ENCODE measurements at regions not wholly inside any gene's neighbourhood (a gene's known extent, or its start where the extent isn't known, plus 50 kb on each side); places are given as distances from the start of the nearest gene placed in this dataset.
"Not testable (repeated sequence)": the region's sequence is repeated elsewhere in the genome, so short reads cannot be mapped to it uniquely, and the experiment has no call there.

GRCh38 chr9:25025156-25025555 lies 479.5 kb upstream of the IZUMO3 start:
- no peak for TF ChIP-seq CTCF (IDR thresholded peaks at IDR 0.05)
- Histone ChIP-seq H3K36me3 (no peaks in the 10 kb centered on the region), H3K9me3 (no peaks in the 10 kb centered on the region), H3K4me3 (no peak overlapping the region), H3K27me3 (replicated peaks; ENCODE audit: insufficient read depth) (no peaks in the 10 kb centered on the region), H3K4me1 (ENCODE audit: control insufficient read depth in 1 of 2, low read depth in 2 of 2) (no peaks in the 10 kb centered on the region), H3K27ac (no peak overlapping the region)
- ATAC-seq (ENCODE audit: insufficient number of reproducible peaks, low FRiP score, low read depth) (no peak), DNase-seq (ENCODE audit: low spot score) (no peak)

GRCh38 chr9:25017779-25018178 lies 472.1 kb upstream of the IZUMO3 start:
- ATAC-seq (ENCODE audit: insufficient number of reproducible peaks, low FRiP score, low read depth) (no peak), DNase-seq (ENCODE audit: low spot score) (no peak)
- no peak for TF ChIP-seq CTCF (IDR thresholded peaks at IDR 0.05)
- no peak overlapping the region for H3K4me3 ChIP-seq
- no peak overlapping the region for H3K27ac ChIP-seq
- no peaks in the 10 kb centered on the region for H3K27me3 ChIP-seq (replicated peaks; ENCODE audit: insufficient read depth)
- H3K9me3 ChIP-seq = no peaks in the 10 kb centered on the region
- no peaks in the 10 kb centered on the region for H3K36me3 ChIP-seq
- no peaks in the 10 kb centered on the region for H3K4me1 ChIP-seq (ENCODE audit: control insufficient read depth in 1 of 2, low read depth in 2 of 2)

GRCh38 chr9:25010027-25010662 lies 464.4 kb upstream of the IZUMO3 start:
- Histone ChIP-seq H3K9me3 (no peaks in the 10 kb centered on the region), H3K4me3 (no peak overlapping the region), H3K36me3 (no peaks in the 10 kb centered on the region), H3K4me1 (ENCODE audit: control insufficient read depth in 1 of 2, low read depth in 2 of 2) (no peaks in the 10 kb centered on the region), H3K27ac (no peak overlapping the region), H3K27me3 (replicated peaks; ENCODE audit: insufficient read depth) (no peaks in the 10 kb centered on the region)
- ATAC-seq (ENCODE audit: insufficient number of reproducible peaks, low FRiP score, low read depth) (no peak), DNase-seq (ENCODE audit: low spot score) (no peak)
- TF ChIP-seq CTCF (IDR thresholded peaks at IDR 0.05) = no peak

- Histone ChIP-seq H3K27me3 (replicated peaks; ENCODE audit: insufficient read depth) (no peaks in the 10 kb centered on the region), H3K9me3 (no peaks in the 10 kb centered on the region), H3K36me3 (no peaks in the 10 kb centered on the region), H3K27ac (no peak overlapping the region), H3K4me1 (ENCODE audit: control insufficient read depth in 1 of 2, low read depth in 2 of 2) (no peaks in the 10 kb centered on the region), H3K4me3 (no peak overlapping the region)
- DNase-seq (ENCODE audit: low spot score) (no peak), ATAC-seq (ENCODE audit: insufficient number of reproducible peaks, low FRiP score, low read depth) (no peak)
- TF ChIP-seq CTCF (IDR thresholded peaks at IDR 0.05) = no peak
Observed at GRCh38 chr9:25003686-25004085, 458.0 kb upstream of the IZUMO3 start.

GRCh38 chr9:24986331-24986730 lies 440.6 kb upstream of the IZUMO3 start:
- DNase-seq (ENCODE audit: low spot score) = no peak
- no peak for ATAC-seq (ENCODE audit: insufficient number of reproducible peaks, low FRiP score, low read depth)
- H3K36me3 ChIP-seq = no peaks in the 10 kb centered on the region
- no peaks in the 10 kb centered on the region for H3K4me1 ChIP-seq (ENCODE audit: control insufficient read depth in 1 of 2, low read depth in 2 of 2)
- TF ChIP-seq CTCF (IDR thresholded peaks at IDR 0.05) = no peak
- H3K27me3 ChIP-seq (replicated peaks; ENCODE audit: insufficient read depth) = no peaks in the 10 kb centered on the region
- H3K27ac ChIP-seq = no peak overlapping the region
- H3K4me3 ChIP-seq = no peak overlapping the region
- no peaks in the 10 kb centered on the region for H3K9me3 ChIP-seq

GRCh38 chr9:24970780-24971179 lies 425.1 kb upstream of the IZUMO3 start:
- H3K9me3 ChIP-seq; H3K36me3 ChIP-seq; DNase-seq (ENCODE audit: low spot score); H3K27me3 ChIP-seq (replicated peaks; ENCODE audit: insufficient read depth); H3K27ac ChIP-seq; ATAC-seq (ENCODE audit: insufficient number of reproducible peaks, low FRiP score, low read depth); H3K4me1 ChIP-seq (ENCODE audit: control insufficient read depth in 1 of 2, low read depth in 2 of 2); H3K4me3 ChIP-seq: not testable (repeated sequence)

Measured in thoracic aorta (tissue), 2 donors.